Transverse colon (tissue), 4 donors: ENCODE measurements at regions not wholly inside any gene's neighbourhood (a gene's known extent, or its start where the extent isn't known, plus 50 kb on each side); places are given as distances from the start of the nearest gene placed in this dataset.

ENCODE experiments used
- DNase-seq: peaks from one replicate; pipeline ENCODE4 v3.0.0-alpha.2; 2019
- H3K27ac ChIP-seq, 4 donors: fragments of 200-600 bp; sonication (generic); 2 replicates each; pipeline ENCODE4 v1.5.1; 2016 to 2018; ENCODE audit warnings: inconsistent platforms in 4 of 4
- H3K27me3 ChIP-seq: fragments of 200-600 bp; sonication (generic); 2 replicates; pipeline ENCODE4 v1.5.1; 2017; ENCODE audit warnings: inconsistent platforms
- H3K36me3 ChIP-seq, 4 donors: fragments of 200-600 bp; sonication (generic); 2 replicates each; pipeline ENCODE4 v1.5.1; 2017 to 2019; ENCODE audit warnings: inconsistent platforms in 4 of 4
- H3K4me1 ChIP-seq, 4 donors: fragments of 200-600 bp; sonication (generic); 2 replicates each; pipeline ENCODE4 v1.5.1; 2017 to 2020; ENCODE audit warnings: inconsistent platforms in 4 of 4
- H3K4me3 ChIP-seq, 4 donors: fragments of 200-600 bp; sonication (generic); 1 replicate in 1 of 4; 2 replicates in 3 of 4; pipeline versions ENCODE4 v1.5.1 to v1.6.1; 2017 to 2019; ENCODE audit warnings: inconsistent platforms in 4 of 4
- H3K9me3 ChIP-seq, 2 donors: fragments of 200-600 bp; sonication (generic); 2 replicates each; pipeline ENCODE4 v1.5.1; 2017 to 2019; ENCODE audit warnings: inconsistent platforms in 2 of 2
- CTCF ChIP-seq, 5 experiments: fragments of 200-600 bp in 3 of 5; fragments of 450-650 bp in 2 of 5; sonication (generic) in 3 of 5; IDR thresholded peaks; 1 replicate in 2 of 5; 2 replicates in 3 of 5; pipeline ENCODE4 v1.5.1; 2016 to 2017; ENCODE audit warnings: antibody characterized with exemption in 5 of 5, inconsistent platforms in 3 of 5, mild to moderate bottlenecking in 2 of 5, moderate library complexity in 1 of 5
- EP300 ChIP-seq: sonication (generic); formaldehyde crosslinking; IDR thresholded peaks from one replicate; pipeline ENCODE4 v1.6.1; 2017; ENCODE audit warnings: antibody characterized with exemption, low read depth
- POLR2A ChIP-seq: fragments of 450-650 bp; IDR thresholded peaks from one replicate; pipeline ENCODE4 v1.6.1; 2016; ENCODE audit warnings: antibody characterized with exemption, mild to moderate bottlenecking, moderate library complexity
- POLR2AphosphoS5 ChIP-seq, 3 donors: sonication (generic); formaldehyde crosslinking; IDR thresholded peaks; one replicate each; pipeline ENCODE4 v1.6.1; 2016; ENCODE audit warnings: antibody characterized with exemption in 3 of 3
- WGBS, 2 donors: methylation state at CpG; one replicate each; pipeline ENCODE4 v1.1.5; 2018; ENCODE audit warnings: low coverage in 1 of 2; 5-methylcytosine and 5-hydroxymethylcytosine counted together
- in situ Hi-C, 4 donors: fragments of 200-750 bp; cut with MboI; loops; one replicate each; pipeline versions ENCODE4 v1.15.0 to v1.15.1; 2017; ENCODE audit warnings: low sequenced_read_pairs in 3 of 4, low pct_ligation_motif_present in 1 of 4, low pct_unique_long_range_greater_than_20kb in 1 of 4
- intact Hi-C: fragments of 100-400 bp; cut with DNase I; formaldehyde crosslinking; loops from one replicate; pipeline ENCODE4 v1.15.1; 2023; ENCODE audit warnings: low total_unique reads

- Histone ChIP-seq H3K36me3 (no peaks in the 10 kb centered on the region), H3K9me3 (no peaks in the 10 kb centered on the region), H3K4me3 (no peak overlapping the region), H3K4me1 (no peaks in the 10 kb centered on the region), H3K27ac (no peak overlapping the region), H3K27me3 (no peaks in the 10 kb centered on the region)
- WGBS, 2 donors, result 60 to 77% methylated on average over 2 to 4 of the region's 4 CpGs
- in situ Hi-C loops, result no loop called here
- DNase-seq, result no peak
- TF ChIP-seq POLR2A, result no peak
- no peak for TF ChIP-seq POLR2AphosphoS5 (IDR thresholded peaks at IDR 0.05)
- no peak for TF ChIP-seq EP300
- TF ChIP-seq CTCF (IDR thresholded peaks at IDR 0.05), result no peak
- intact Hi-C loops, result no loop called here
Observed at GRCh38 chr7:111622084-111622483, 59.8 kb upstream of the IMMP2L start.
